ENCODE measurements at regions not wholly inside any gene's neighbourhood (a gene's known extent, or its start where the extent isn't known, plus 50 kb on each side); places are given as distances from the start of the nearest gene placed in this dataset.

GRCh38 chr6:27076116-27076515 is 171.4 kb upstream of the PRSS16 start:
- no peak for TF ChIP-seq POLR2A (IDR thresholded peaks at IDR 0.05; ENCODE audit: low read depth, low read length)
- TF ChIP-seq TAF1 (IDR thresholded peaks at IDR 0.05; ENCODE audit: borderline replicate concordance, low read depth, low read length) = no peak

All from GM12892 (cell line).